Natural killer cell (primary cell): ENCODE measurements at regions not wholly inside any gene's neighbourhood (a gene's known extent, or its start where the extent isn't known, plus 50 kb on each side); places are given as distances from the start of the nearest gene placed in this dataset.

Experiments
- ATAC-seq, 3 donors: fragments of 150-1000 bp in 2 of 3; fragments of 200-7000 bp in 1 of 3; cut with Tn5 transposase; 1 replicate in 1 of 3; 2 replicates in 2 of 3; pipeline ENCODE4 v1.10.0; 2021; ENCODE audit warnings: mild to moderate bottlenecking in 2 of 3, moderate library complexity in 2 of 3
- DNase-seq, 2 donors: peaks; one replicate each; pipeline versions ENCODE4 v3.0.0 to v3.0.0-alpha.2; 2013 to 2021; ENCODE audit warnings: mixed read lengths in 1 of 2
- H3K27ac ChIP-seq: one replicate; pipeline ENCODE4 v1.5.1; 2013; ENCODE audit warnings: mild to moderate bottlenecking, low read length
- H3K27me3 ChIP-seq: one replicate; pipeline ENCODE4 v1.6.1; 2013; ENCODE audit warnings: low read length; ENCODE audit not compliant: control insufficient read depth, insufficient read depth
- H3K36me3 ChIP-seq: one replicate; pipeline ENCODE4 v1.6.1; 2013; ENCODE audit warnings: low read length; ENCODE audit not compliant: control insufficient read depth, insufficient read depth
- H3K4me1 ChIP-seq: one replicate; pipeline ENCODE4 v1.6.1; 2013; ENCODE audit warnings: low read length; ENCODE audit not compliant: control insufficient read depth, insufficient read depth
- H3K4me3 ChIP-seq: one replicate; pipeline ENCODE4 v1.5.1; 2013; ENCODE audit warnings: low read length
- H3K9me3 ChIP-seq: one replicate; pipeline ENCODE4 v1.6.1; 2013; ENCODE audit warnings: low read length; ENCODE audit not compliant: control insufficient read depth, insufficient read depth
- H3K27ac Mint-ChIP-seq, 2 donors: one replicate each; pipeline ENCODE4 v1.8.0; 2022; ENCODE audit warnings: mild to moderate bottlenecking in 2 of 2, mixed read lengths in 2 of 2, moderate library complexity in 1 of 2
- H3K27me3 Mint-ChIP-seq, 2 donors: one replicate each; pipeline ENCODE4 v1.8.0; 2022; ENCODE audit warnings: low read depth in 2 of 2, mixed read lengths in 2 of 2
- H3K36me3 Mint-ChIP-seq: one replicate; pipeline ENCODE4 v1.8.0; 2022; ENCODE audit warnings: mixed read lengths
- H3K4me1 Mint-ChIP-seq, 2 donors: one replicate each; pipeline ENCODE4 v1.8.0; 2022; ENCODE audit warnings: mixed read lengths in 2 of 2
- H3K4me3 Mint-ChIP-seq: one replicate; pipeline ENCODE4 v1.8.0; 2022; ENCODE audit warnings: mild to moderate bottlenecking, moderate library complexity, mixed read lengths
- H3K9me3 Mint-ChIP-seq, 2 donors: one replicate each; pipeline ENCODE4 v1.8.0; 2022; ENCODE audit warnings: mixed read lengths in 2 of 2
- CTCF ChIP-seq: fragments of 200-600 bp; IDR thresholded peaks from one replicate; pipeline ENCODE4 v1.8.0; 2022; ENCODE audit warnings: antibody characterized with exemption
- WGBS: methylation state at CpG from one replicate; pipeline ENCODE4 v1.1.7; 2013; ENCODE audit warnings: missing lambda C conversion rate; ENCODE audit not compliant: insufficient coverage; 5-methylcytosine and 5-hydroxymethylcytosine counted together
- intact Hi-C: fragments of 100-400 bp; cut with micrococcal nuclease; formaldehyde crosslinking; loops from one replicate; pipeline ENCODE4 v1.14.2; 2022

GRCh38 chr6:40287296-40287850, 299.8 kb downstream of the LRFN2 start:
- H3K27me3 ChIP-seq = no peaks in the 10 kb centered on the region
- ATAC-seq = no peak
- Mint-ChIP-seq H3K4me3 (no peak overlapping the region), H3K27ac (no peak overlapping the region), H3K4me1 (peaks cover 0 to 5% of the 10 kb centered on the region in 2 donors), H3K27me3 (peaks cover 32 to 59% of the 10 kb centered on the region in 2 donors), H3K9me3 (no peaks in the 10 kb centered on the region), H3K36me3 (no peaks in the 10 kb centered on the region)
- TF ChIP-seq CTCF = no peak
- H3K4me3 ChIP-seq = no peak overlapping the region
- no peaks in the 10 kb centered on the region for H3K9me3 ChIP-seq
- intact Hi-C loops = no loop called here
- WGBS = 87% methylated on average over 5 of the region's 5 CpGs
- H3K4me1 ChIP-seq = no peaks in the 10 kb centered on the region
- H3K27ac ChIP-seq = no peak overlapping the region
- no peak for DNase-seq
- no peaks in the 10 kb centered on the region for H3K36me3 ChIP-seq

- H3K27ac Mint-ChIP-seq = no peak overlapping the region
Observed at GRCh38 chr6:40286721-40287120, 300.4 kb downstream of the LRFN2 start.

GRCh38 chr6:40285996-40286395, 301.2 kb downstream of the LRFN2 start:
- intact Hi-C loops = no loop called here
- no peak overlapping the region for H3K27ac ChIP-seq
- 15% methylated on average over 7 of the region's 10 CpGs for WGBS
- TF ChIP-seq CTCF = no peak
- Mint-ChIP-seq H3K27ac (no peak overlapping the region), H3K36me3 (no peaks in the 10 kb centered on the region), H3K9me3 (no peaks in the 10 kb centered on the region), H3K4me3 (no peak overlapping the region), H3K27me3 (peaks cover 35 to 45% of the 10 kb centered on the region in 2 donors), H3K4me1 (peaks cover 0 to 5% of the 10 kb centered on the region in 2 donors)
- no peaks in the 10 kb centered on the region for H3K27me3 ChIP-seq
- no peaks in the 10 kb centered on the region for H3K9me3 ChIP-seq
- DNase-seq = no peak
- ATAC-seq = no peak
- H3K4me1 ChIP-seq = no peaks in the 10 kb centered on the region
- no peak overlapping the region for H3K4me3 ChIP-seq
- H3K36me3 ChIP-seq = no peaks in the 10 kb centered on the region

More at GRCh38 chr6:40286721-40287120, 300.4 kb downstream of the LRFN2 start:
- no peaks in the 10 kb centered on the region for H3K9me3 Mint-ChIP-seq
- no peaks in the 10 kb centered on the region for H3K4me1 ChIP-seq
- intact Hi-C loops = no loop called here
- peaks cover 30 to 52% of the 10 kb centered on the region in 2 donors for H3K27me3 Mint-ChIP-seq
- WGBS = 39% methylated on average over 2 of the region's 3 CpGs
- no peak overlapping the region for H3K4me3 ChIP-seq
- H3K27ac ChIP-seq = no peak overlapping the region
- no peaks in the 10 kb centered on the region for H3K9me3 ChIP-seq
- DNase-seq (no peak), ATAC-seq (no peak)
- TF ChIP-seq CTCF = no peak
- no peaks in the 10 kb centered on the region for H3K27me3 ChIP-seq
- H3K36me3 Mint-ChIP-seq = no peaks in the 10 kb centered on the region
- H3K36me3 ChIP-seq = no peaks in the 10 kb centered on the region
- H3K4me3 Mint-ChIP-seq = no peak overlapping the region
- peaks cover 0 to 5% of the 10 kb centered on the region in 2 donors for H3K4me1 Mint-ChIP-seq

- no peak overlapping the region for H3K4me3 ChIP-seq
- 72% methylated on average over 3 of the region's 3 CpGs for WGBS
- Mint-ChIP-seq H3K27ac (no peak overlapping the region), H3K27me3 (peaks cover 36 to 41% of the 10 kb centered on the region in 2 donors), H3K9me3 (no peaks in the 10 kb centered on the region), H3K36me3 (no peaks in the 10 kb centered on the region), H3K4me3 (no peak overlapping the region), H3K4me1 (peaks cover 0 to 5% of the 10 kb centered on the region in 2 donors)
- H3K27me3 ChIP-seq = no peaks in the 10 kb centered on the region
- intact Hi-C loops = no loop called here
- DNase-seq = no peak
- H3K9me3 ChIP-seq = no peaks in the 10 kb centered on the region
- no peaks in the 10 kb centered on the region for H3K4me1 ChIP-seq
- no peak overlapping the region for H3K27ac ChIP-seq
- no peaks in the 10 kb centered on the region for H3K36me3 ChIP-seq
- no peak for ATAC-seq
- no peak for TF ChIP-seq CTCF
Observed at GRCh38 chr6:40285535-40285934, 301.6 kb downstream of the LRFN2 start.
